Activated T-helper 1 cell treated with anti-CD3 and anti-CD28 coated beads, Interleukin-12 subunit alpha, Interleukin-12 subunit beta, Interleukin-2, Interleukin-4 antibody, amounts not matched to agents 30 ng/mL and 10 ng/mL and 1 ng/mL, durations not matched to agents 14 hours and 24 hours and 36 hours (primary cell): ENCODE measurements at regions not wholly inside any gene's neighbourhood (a gene's known extent, or its start where the extent isn't known, plus 50 kb on each side); places are given as distances from the start of the nearest gene placed in this dataset.
A peak's percentile ranks its signal among the peaks of the same experiment; 100 is the strongest.

Experiments
- DNase-seq: peaks from one replicate; pipeline ENCODE4 v3.0.0; 2021; ENCODE audit warnings: low spot score
- H3K27ac Mint-ChIP-seq: one replicate; pipeline ENCODE4 v1.8.0; 2021; ENCODE audit warnings: mild to moderate bottlenecking, mixed read lengths
- H3K27me3 Mint-ChIP-seq: one replicate; pipeline ENCODE4 v1.8.0; 2022; ENCODE audit warnings: mild to moderate bottlenecking, moderate library complexity, mixed read lengths; ENCODE audit not compliant: insufficient read depth
- H3K36me3 Mint-ChIP-seq: one replicate; pipeline ENCODE4 v1.8.0; 2021; ENCODE audit warnings: low read depth, mixed read lengths
- H3K4me1 Mint-ChIP-seq: one replicate; pipeline ENCODE4 v1.8.0; 2021; ENCODE audit warnings: low read depth, mixed read lengths
- H3K4me3 Mint-ChIP-seq: one replicate; pipeline ENCODE4 v1.8.0; 2021; ENCODE audit warnings: mild to moderate bottlenecking, moderate library complexity, mixed read lengths
- H3K9me3 Mint-ChIP-seq: one replicate; pipeline ENCODE4 v1.8.0; 2021; ENCODE audit warnings: mixed read lengths
- intact Hi-C: fragments of 100-400 bp; cut with micrococcal nuclease; formaldehyde crosslinking; loops from one replicate; pipeline ENCODE4 v1.15.1; 2024

DNA sequence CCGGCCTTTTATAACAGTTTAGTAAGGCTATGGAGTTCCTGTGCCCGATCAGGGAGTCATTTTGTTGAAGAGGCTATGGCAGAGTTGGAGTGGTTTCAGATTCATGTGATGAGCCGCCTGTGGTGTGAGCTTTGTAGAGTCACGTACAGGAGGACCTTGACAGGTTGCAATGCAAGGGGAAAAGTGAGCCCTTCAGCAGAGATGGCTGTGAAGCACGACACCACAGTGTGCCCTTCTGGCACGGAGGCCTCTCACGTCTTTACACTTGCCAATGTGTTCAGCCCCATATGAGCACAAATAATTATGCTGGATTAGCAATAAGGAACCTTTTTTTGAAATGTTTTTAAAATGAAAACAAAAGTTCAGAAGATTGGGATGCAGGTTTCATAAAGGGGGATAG, 499.8 kb downstream of the LIG4 start:
- Mint-ChIP-seq H3K9me3 (peaks cover 9% of the 10 kb centered on the region), H3K36me3 (no peaks in the 10 kb centered on the region), H3K27ac (no peak overlapping the region), H3K4me3 (no peak overlapping the region), H3K4me1 (no peaks in the 10 kb centered on the region), H3K27me3 (no peaks in the 10 kb centered on the region)
- DNase-seq: no peak
- intact Hi-C loops: no loop called here

DNA sequence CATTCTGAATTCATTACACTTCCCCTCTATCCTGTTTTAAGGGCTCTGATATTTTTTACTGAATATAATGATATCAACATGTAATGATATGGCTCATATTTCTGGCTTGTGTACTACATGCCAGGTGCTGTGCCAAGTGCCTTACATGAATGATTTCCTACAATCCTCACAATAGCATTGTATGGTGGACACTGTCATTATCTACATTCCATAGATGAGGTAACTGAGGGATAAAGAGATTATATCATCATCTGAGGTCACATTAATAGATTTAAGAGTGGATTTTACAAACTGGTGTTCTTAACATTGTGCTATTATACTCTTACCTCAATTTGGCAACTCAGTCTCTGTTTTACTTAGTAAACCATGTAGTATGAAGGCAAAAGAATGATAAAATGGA, 502.0 kb downstream of the LIG4 start:
- DNase-seq: no peak
- Mint-ChIP-seq H3K27ac (no peak overlapping the region), H3K27me3 (no peaks in the 10 kb centered on the region), H3K9me3 (no peaks in the 10 kb centered on the region), H3K36me3 (no peaks in the 10 kb centered on the region), H3K4me3 (no peak overlapping the region), H3K4me1 (no peaks in the 10 kb centered on the region)
- intact Hi-C loops: no loop called here

DNA sequence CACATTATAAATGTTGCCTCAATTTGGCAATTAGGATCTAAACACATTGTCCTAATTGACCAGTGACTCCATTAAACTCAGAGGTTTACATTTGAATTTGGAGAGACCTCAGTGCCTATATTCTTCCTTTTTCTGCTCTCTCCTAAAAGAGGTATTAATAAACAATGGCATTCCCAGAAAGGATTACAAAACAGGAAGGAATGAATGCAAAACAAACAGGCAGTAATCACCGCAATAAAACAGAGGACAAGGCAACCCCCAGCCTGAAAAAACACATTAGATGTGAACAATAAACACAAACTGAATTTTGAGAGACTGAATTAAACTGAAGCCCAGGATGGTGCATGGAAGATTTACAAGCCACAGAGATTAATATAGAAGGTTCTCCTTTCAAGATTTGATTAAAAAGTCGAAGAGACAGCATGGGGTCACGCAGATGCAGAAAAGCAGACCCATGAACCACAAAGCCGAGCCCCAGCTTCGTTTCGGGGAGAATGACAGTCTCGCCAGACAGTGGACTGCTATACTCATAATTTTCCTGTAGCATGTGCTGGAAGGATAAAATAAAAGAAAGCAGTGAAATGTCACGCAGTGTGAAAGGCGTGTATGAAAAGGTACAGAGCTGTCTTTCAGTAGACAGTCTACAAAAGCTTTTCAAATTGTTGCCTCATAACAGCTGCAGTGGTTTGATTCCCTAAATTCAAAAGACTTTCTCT, 503.0 kb downstream of the LIG4 start:
- intact Hi-C loops: no loop called here

DNA sequence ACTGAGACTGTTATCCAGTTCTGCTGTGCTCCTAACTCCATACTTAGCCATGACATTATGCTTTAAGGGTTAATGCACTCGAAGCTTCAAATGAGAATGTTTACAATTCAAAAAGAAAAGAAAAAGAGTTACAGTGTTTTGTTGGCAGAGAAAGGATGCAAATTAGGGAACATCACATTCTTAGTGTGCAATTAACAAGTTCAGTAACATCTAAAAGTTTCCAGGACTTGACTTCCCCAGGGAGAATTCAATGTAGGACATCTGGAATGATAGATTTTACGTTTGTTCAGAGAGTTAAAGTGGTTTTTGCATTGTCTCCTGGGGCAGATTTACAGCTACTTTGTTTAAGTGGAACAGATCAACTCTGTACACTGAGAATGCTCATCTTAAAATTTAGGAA, 525.2 kb downstream of the LIG4 start:
- Mint-ChIP-seq H3K27ac (no peak overlapping the region), H3K36me3 (no peaks in the 10 kb centered on the region), H3K4me1 (no peaks in the 10 kb centered on the region), H3K4me3 (no peak overlapping the region), H3K27me3 (no peaks in the 10 kb centered on the region), H3K9me3 (peaks cover 15% of the 10 kb centered on the region)
- DNase-seq: no peak
- intact Hi-C loops: no loop called here

More for the DNA sequence above, 503.0 kb downstream of the LIG4 start:
- H3K27ac Mint-ChIP-seq: no peak overlapping the region
- no peaks in the 10 kb centered on the region for H3K4me1 Mint-ChIP-seq
- no peaks in the 10 kb centered on the region for H3K27me3 Mint-ChIP-seq
- no peak overlapping the region for H3K4me3 Mint-ChIP-seq
- H3K36me3 Mint-ChIP-seq: no peaks in the 10 kb centered on the region
- DNase-seq: no peak
- no peaks in the 10 kb centered on the region for H3K9me3 Mint-ChIP-seq

DNA sequence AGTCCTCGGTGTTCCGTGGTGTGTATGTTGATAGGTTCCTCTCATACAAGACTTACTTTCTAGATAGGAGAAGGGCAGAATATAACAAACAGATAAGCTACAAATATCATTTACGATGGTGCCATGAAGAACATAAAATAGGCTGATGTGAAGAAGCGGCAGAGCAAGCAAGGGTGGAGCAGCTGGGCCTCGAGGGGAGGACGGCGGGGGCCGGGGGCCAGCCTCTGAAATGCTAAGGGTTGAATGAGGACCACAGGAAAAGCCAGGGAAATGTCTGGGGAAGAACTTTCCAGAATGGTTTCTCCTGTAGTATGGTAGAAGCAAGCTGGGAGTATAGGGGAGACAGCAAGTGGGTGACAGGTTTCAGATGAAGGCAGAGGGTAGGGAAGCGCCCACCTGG, 529.5 kb downstream of the LIG4 start:
- Mint-ChIP-seq H3K27ac (no peak overlapping the region), H3K4me1 (no peaks in the 10 kb centered on the region), H3K27me3 (no peaks in the 10 kb centered on the region), H3K36me3 (no peaks in the 10 kb centered on the region), H3K9me3 (peaks cover 12% of the 10 kb centered on the region), H3K4me3 (no peak overlapping the region)
- intact Hi-C loops: no loop called here
- no peak for DNase-seq

DNA sequence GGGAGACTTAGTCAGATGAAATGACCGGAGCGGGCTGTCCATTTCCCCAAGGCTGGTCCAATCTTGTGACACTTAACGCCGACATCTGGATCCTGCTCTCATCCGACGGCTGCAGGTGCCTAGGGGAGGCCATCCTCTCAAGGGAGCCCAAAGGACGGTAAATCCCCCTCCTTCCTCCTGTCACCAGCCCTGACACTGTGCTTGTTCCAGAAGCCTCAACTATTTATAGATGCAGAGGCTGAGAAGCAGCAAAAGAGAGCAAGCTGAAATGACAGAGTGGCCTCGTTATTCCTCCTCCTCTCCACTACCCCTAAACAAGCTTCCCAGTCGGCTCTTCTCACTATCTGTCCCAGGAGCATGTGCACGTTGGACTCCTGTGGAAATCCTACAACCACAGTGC, 533.7 kb downstream of the LIG4 start:
- intact Hi-C loops: no loop called here
- Mint-ChIP-seq H3K9me3 (peaks cover 7% of the 10 kb centered on the region), H3K27me3 (no peaks in the 10 kb centered on the region), H3K36me3 (no peaks in the 10 kb centered on the region), H3K4me1 (no peaks in the 10 kb centered on the region), H3K4me3 (no peak overlapping the region), H3K27ac (no peak overlapping the region)
- DNase-seq: no peak

DNA sequence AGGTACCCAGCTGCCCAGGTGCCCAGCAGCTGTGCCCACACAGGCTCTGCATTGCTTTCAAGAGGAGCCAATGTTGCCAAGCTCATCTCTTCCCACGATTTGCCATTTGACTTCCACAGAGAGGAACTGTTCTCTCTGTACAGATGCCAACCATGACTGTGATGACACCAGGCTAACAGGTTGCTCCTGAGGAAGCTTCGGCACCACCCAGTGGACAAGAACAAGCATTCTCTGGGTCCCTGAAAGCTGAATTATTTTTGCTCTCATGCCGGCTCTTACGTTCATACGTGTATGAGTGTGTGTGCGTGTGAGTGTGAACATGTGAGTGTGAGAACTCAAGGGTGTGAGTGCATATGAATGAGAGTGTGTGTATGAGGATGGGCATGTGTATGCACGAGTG, 535.2 kb downstream of the LIG4 start:
- no peaks in the 10 kb centered on the region for H3K27me3 Mint-ChIP-seq
- H3K36me3 Mint-ChIP-seq: no peaks in the 10 kb centered on the region
- H3K4me3 Mint-ChIP-seq: no peak overlapping the region
- H3K4me1 Mint-ChIP-seq: no peaks in the 10 kb centered on the region
- DNase-seq: no peak
- H3K27ac Mint-ChIP-seq: no peak overlapping the region
- intact Hi-C loops: no loop called here
- no peaks in the 10 kb centered on the region for H3K9me3 Mint-ChIP-seq

DNA sequence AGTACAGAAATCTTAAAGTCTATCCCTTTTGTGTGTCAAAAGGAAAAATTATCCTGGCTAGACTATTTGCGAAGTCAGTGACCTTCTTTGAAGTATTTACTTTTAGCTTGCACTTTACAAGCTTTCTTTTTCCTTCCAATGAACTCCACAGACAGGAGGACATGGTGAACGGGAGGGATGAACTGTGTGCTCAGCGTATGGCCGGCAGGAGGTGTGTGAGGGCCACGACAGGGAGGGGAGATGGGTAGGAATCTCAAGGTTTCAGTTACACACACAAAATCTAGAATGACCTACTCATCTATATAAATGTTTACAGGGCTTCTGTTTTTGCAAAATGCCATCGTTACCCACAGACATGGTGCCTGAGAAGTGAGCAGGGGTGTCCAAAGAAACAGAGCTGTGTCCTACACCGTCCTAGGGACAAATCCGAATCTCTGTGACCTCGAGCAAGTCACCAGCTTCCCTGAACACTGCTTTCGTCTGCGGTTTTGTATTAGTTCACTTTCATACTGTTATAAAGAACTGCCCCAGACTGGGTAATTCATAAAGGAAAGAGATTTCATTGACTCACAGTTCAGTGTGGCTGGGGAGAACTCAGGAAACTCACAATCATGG, 537.2 kb downstream of the LIG4 start:
- Mint-ChIP-seq H3K4me1 (no peaks in the 10 kb centered on the region), H3K27ac (no peak overlapping the region), H3K36me3 (no peaks in the 10 kb centered on the region), H3K9me3 (no peaks in the 10 kb centered on the region), H3K27me3 (no peaks in the 10 kb centered on the region), H3K4me3 (no peak overlapping the region)
- no peak for DNase-seq
- intact Hi-C loops: no loop called here

DNA sequence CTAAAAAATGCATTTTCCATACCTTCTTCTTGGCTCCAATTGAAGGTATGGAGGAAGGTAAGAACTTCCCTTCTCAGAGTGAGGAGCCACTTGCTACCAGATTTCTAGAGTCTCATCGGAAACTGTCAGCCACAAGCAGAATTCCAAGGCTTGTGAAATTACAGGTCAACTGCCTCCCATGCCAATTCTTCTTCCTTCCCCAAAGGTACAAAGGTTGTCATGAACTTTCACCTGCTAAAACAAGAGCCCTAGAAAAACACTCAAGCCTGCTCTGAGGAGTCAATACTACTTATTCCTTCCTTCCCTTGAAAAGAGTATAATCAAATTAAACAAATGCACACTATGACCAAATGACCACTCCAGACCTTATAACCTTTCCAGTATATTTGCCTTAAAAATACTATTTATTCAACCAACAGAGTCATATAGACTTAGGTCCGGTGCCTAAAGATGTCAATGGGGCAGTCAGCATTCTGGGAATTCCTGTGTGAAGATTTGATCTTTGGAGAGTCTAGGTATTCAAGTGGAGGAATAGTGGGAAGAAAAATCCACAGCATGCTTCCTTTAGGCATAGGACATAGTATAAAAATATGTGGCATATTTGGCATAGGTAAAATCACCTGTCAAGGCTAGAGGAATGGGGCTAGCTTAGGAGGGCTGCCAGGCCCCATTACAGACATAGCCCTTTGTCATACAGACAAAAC, 539.3 kb downstream of the LIG4 start:
- intact Hi-C loops: no loop called here
- Mint-ChIP-seq H3K27ac (no peak overlapping the region), H3K36me3 (no peaks in the 10 kb centered on the region), H3K27me3 (no peaks in the 10 kb centered on the region), H3K4me1 (no peaks in the 10 kb centered on the region), H3K4me3 (no peak overlapping the region), H3K9me3 (no peaks in the 10 kb centered on the region)
- no peak for DNase-seq

DNA sequence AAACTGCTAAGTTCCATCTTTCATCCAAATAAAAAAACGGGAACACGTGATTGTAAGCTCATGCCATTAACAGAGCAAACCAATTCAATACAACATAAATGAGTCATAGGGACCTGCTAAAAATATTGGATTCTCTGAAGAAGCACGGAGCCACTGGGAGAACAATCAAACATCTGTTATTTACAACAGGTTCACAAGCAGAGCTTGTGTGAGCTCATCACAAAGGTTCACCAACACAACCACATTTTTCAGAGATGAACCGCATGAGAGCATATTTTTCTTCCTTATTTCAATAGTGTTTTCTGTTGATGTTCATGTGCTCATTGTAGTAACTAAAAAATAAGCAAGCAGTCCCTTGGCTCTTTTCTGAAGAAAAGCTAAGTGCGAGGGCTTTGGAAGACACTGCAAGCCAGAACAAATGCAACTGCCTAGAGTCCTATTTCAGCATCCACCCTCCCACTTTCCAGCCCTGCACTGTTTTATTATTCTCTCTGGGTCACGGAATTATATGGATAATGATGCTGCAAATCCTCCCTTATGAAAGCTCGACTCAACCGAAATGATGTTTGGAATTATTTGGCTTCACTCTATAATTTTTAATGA, 545.8 kb downstream of the LIG4 start:
- H3K36me3 Mint-ChIP-seq: no peaks in the 10 kb centered on the region
- intact Hi-C loops: no loop called here
- no peak overlapping the region for H3K4me3 Mint-ChIP-seq

DNA sequence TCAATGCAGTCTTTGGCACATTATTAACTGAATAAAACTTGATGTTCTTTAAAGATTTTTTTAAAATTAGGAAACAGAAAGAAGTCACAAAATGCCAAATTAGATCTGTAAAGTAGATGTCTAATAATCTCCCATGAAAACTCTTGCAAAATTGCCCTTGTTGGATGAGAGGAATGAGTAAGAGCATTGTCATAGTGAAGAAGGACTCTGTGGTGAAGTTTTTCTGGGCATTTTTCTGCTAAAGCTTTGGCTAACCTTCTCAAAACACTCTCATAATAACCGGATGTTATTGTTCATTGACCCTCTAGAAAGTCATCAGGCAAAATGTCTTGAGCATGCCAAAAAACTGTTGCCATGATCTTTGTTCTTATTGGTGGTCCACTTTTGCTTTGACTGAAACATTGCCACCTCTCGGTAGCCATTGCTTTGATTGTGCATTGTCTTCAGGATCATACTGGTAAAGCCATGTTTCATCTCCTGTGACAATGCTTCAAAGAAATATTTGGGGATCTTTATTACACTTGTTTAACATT, 549.3 kb downstream of the LIG4 start:
- intact Hi-C loops: no loop called here
- H3K27ac Mint-ChIP-seq: no peak overlapping the region
- no peak overlapping the region for H3K4me3 Mint-ChIP-seq
- peaks cover 5% of the 10 kb centered on the region for H3K9me3 Mint-ChIP-seq
- no peaks in the 10 kb centered on the region for H3K27me3 Mint-ChIP-seq
- H3K4me1 Mint-ChIP-seq: no peaks in the 10 kb centered on the region
- H3K36me3 Mint-ChIP-seq: no peaks in the 10 kb centered on the region
- no peak for DNase-seq

More for the DNA sequence above, 545.8 kb downstream of the LIG4 start:
- Mint-ChIP-seq H3K27me3 (no peaks in the 10 kb centered on the region), H3K27ac (no peak overlapping the region), H3K9me3 (no peaks in the 10 kb centered on the region), H3K4me1 (no peaks in the 10 kb centered on the region)
- DNase-seq: no peak

DNA sequence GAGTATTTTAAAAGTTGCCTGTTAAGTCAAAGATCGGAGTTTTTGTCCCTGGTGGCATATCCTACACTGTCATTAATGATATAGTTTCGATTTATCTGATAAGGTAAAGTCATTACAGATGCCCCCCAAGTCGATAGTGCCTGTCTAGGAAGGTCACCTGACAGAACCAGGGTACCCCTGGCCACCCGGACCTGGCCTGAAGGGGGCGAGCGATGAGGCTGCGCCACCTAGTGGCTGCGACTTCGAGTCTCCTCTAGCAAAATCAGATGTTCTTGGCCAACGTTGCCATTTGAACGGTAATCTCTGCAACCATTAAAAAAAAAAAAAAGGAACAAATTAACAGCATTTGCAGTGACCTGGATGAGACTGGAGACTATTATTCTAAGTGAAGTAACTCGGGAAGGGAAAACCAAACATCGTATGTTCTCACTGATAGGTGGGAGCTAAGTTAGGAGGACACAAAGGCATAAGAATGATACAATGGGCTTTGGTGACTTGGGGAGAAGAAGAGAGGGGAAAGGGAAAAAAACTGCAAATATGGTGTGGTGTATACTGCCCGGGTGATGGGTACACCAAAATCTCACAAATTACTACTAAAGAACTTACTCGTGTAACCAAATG, 565.1 kb downstream of the LIG4 start:
- Mint-ChIP-seq H3K27ac (no peak overlapping the region), H3K27me3 (no peaks in the 10 kb centered on the region), H3K36me3 (no peaks in the 10 kb centered on the region), H3K4me1 (no peaks in the 10 kb centered on the region), H3K9me3 (no peaks in the 10 kb centered on the region), H3K4me3 (no peak overlapping the region)
- intact Hi-C loops: loop anchor here (1.0 kb wide), 1 partner anchor 439 kb away; no protein-coding TSS in a partner anchor
- DNase-seq: peak; percentile 2
